CD4-positive, alpha-beta T cell treated with Interleukin-2 at 100 ng/mL for 4 hours (primary cell): ENCODE measurements at regions not wholly inside any gene's neighbourhood (a gene's known extent, or its start where the extent isn't known, plus 50 kb on each side); places are given as distances from the start of the nearest gene placed in this dataset.

Experiments
- DNase-seq: peaks from one replicate; pipeline ENCODE4 v3.0.0-alpha.2; 2020; ENCODE audit warnings: low spot score

GRCh38 chr2:239714116-239714515 lies 311.0 kb downstream of the NDUFA10 start:
- no peak for DNase-seq

DNA sequence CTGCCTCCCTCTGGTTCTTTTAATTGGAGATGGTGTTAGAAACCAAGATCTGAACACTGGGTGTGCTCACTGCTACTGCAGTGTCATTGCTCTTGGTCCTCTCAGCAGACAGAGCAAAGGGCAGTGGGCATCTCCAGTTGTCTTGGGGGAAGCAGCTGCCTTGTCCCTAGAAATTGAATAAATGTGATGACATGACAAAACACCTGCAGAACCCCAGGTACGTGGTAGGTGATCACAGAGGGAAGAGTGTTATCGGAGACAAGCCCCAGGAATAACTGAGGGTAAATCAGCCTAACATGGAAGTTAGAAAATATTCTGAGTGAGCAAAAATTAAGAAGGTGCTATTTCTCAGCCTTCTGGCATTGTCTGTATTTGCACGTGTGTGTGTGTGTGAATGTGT lies 311.9 kb upstream of the HDAC4 start:
- DNase-seq = no peak

DNA sequence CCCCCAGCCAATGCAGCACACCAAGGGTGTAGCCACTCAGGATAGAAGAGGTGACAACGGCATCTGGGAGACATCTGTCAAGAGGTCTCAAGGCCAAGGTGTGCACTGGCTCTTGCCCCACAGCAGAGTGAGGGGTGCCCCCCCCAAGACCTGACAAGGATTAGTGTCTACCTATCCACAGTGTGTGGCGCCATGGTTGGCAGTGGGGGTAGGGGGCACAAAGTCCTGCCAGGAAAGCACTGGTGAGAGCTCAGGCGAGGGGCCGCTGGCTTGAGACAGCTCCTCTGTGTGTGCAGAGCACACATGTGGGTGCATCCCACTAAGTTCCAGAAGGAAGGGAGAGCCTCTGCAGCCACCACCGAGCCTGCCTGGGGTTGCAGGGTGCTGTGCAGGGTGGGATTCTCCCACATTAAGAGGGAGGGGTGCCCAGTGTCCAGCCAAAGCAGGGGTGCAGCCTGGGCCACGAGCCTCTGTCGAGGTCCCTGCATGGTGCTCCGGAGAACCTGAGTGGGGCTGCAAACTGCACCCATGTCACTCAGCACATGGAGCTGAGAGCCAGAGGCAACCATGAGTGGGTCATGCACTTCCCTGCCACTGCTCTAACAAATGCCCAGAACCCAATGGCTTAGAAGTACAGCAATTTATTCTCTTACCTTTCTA lies 311.2 kb upstream of the HDAC4 start:
- DNase-seq = no peak

GRCh38 chr2:239710953-239711861 lies 310.4 kb upstream of the HDAC4 start:
- no peak for DNase-seq

- no peak for DNase-seq
Observed at GRCh38 chr2:239706367-239706766, 305.5 kb upstream of the HDAC4 start.

GRCh38 chr2:239704737-239705136 lies 303.9 kb upstream of the HDAC4 start:
- DNase-seq = no peak

DNA sequence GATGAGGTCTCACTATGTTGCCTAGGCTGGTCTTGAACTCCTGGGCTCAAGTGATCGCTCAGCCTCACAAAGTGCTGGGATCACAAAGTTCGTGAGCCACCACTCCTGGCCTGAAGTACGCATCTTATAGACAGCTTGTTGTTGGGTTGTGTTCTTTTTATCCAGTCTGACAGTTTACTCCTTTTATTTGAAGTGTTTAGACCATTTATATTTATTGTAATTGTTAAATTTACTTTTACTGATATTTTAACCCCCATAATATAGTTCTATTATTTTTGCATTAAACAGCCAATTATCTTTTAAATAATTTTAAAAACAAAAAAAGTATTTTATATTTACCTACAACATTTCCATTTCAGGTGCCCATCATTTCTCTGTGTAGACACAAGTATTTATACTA lies 303.0 kb upstream of the HDAC4 start:
- DNase-seq = no peak

GRCh38 chr2:239700686-239701345 lies 300.0 kb upstream of the HDAC4 start:
- DNase-seq = no peak

DNA sequence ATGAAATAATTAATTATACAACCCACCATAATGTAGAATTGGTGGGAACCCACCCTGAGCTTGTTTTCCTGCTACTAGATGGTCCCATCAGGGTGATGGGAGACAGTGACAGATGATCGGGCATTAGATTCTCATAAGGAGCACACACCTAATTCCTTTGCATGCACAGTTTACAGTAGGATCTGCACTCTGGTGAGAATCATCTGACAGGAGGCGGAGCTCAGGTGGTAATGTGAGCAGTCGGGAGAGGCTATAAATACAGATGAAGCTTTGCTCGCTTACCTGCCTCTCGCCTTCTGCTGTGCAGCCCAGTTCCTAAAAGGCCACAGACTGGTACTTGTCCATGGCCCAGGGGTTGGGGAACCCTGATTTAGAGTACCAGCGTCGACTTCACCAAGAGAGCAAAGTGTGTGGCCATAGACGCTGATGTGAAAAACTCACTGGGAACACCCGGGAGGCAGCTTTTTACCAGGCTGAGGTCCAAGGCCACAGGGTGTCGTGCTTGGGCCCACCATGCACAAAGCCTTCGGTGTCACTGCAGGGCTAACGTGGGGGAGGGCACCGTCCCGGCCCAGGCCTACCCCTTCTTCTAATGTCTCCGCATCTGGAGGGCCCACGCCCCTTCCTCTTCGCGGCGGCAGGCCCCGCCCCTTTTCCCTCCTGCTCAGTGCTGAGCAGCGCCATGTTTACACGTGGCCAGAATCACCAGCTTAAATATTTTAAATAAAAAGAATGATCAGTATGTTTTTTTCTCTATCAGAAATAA lies 296.8 kb upstream of the HDAC4 start:
- no peak for DNase-seq

DNA sequence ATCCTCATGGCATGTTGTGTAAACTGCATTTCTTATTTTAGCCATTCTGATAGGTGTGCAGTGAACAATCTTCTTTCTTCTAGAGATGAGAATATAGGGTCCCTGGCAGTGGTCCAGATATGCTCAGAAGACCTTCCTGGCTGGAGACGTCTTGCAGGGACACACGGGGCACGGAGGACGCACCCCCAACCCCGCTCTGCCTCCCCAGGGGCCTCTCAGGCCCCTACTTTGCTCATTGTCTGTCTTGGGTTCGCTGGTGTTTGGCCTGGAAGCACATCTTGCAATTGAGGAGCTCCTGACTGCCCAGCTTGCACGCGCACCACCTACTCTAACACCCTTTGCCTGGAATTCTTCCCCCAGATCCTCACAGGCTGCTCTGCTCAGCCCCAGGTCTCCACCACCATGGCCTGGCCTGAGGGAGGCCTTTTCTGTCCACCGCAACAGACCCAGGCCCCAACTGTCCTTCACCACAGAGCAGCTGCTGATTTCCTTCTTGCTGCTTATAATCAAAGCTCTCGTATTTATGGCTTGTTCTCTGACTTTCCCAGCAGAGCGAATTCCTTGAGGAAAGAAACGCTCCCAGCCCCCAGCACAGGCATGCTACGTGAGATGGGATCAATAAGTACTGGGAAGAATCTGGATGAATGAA lies 295.9 kb upstream of the HDAC4 start:
- DNase-seq = no peak

DNA sequence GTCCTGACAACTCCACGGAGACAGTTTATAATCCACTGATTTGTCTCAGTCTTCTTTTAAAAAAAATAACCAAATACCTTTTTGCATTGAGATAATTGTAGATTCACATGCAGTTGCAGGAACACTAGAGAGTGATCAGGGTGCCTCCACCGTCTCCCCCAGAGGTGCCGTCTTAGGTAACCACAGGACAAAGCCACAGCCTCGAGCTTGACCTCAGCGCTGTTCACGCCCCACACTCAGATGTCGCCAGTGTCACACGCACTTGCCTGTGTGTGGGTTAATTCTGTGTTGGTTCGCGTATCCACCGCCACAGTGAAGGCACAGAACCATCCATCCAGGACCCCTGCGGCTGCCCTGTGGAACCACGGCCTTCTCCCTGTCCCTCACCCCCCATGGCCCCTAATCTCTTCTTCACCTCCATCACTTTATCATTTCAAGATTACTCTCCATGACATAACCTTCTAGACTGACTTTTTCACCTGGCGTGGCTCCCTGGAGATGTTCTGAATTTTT lies 295.0 kb upstream of the HDAC4 start:
- no peak for DNase-seq

- no peak for DNase-seq
Observed at GRCh38 chr2:239695106-239695727, 294.4 kb upstream of the HDAC4 start.

- DNase-seq = no peak
Observed at GRCh38 chr2:239694487-239694886, 293.7 kb upstream of the HDAC4 start.

DNA sequence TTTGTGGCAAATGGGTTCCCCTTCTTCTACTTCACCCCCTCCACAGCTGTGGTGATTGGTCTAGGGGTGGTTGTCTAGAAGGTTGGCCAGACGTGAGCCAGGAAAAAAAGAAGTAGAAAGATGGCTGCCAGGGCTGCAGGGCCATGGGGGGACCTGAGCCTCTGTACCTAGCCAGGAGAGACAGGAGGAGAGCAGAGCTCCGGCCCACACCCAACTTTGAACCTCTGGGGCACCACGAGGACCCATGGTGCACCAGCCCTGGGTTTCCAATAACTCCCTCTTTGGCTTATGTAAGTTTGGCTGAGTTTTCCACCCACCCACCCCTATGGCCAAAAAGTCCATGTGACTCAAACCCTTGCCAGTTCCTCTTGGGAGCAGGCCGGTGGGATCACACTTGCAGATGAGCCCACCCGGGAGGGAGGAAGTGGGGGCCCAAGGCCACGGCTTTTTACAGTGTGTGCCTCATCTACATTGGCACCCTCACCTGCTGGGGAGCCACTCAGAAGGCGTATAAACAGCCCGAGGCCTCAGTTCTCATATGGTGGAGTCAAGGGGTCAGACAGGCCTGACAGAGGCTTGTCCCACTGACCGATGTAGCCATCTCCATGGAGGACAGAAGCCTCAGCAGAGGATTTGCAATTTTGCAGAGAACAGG lies 293.1 kb upstream of the HDAC4 start:
- no peak for DNase-seq

DNA sequence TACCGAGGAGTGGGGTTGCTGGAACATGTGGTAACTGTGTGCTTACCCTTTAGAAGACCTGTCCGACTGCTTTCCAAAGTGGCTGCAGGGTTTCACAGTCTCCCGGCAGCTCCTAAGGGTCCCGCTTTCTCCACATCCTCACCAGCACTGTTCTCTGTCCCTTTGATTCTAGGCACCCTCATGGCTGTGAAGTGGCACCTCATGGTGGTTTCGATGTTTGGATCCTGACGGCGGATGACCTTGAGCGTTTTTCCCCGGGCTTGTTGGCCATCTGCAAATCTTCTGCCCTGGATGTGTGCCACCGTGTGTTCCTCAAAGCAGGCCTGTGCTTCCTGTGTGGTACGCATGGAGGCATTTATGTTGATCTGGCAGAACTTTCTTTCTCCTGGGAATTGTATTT lies 292.5 kb upstream of the HDAC4 start:
- no peak for DNase-seq

DNA sequence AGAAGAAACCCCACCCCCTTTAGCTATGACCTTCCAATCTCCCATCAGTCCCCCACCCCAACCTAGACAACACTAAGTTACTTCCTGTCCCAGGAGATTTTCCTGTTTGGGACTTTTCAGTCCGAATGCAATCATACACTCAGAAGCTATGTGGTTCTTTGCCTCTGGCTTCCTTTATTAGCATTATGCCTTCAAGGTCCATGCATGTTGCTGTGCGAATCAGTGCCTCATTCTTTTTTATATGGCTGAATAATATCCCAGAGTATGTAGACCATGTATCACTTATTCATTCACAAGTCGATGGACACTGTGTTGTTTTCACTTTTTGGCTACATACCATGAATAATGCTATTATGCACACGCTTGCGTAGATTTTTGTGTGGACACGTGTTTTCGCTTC lies 292.1 kb upstream of the HDAC4 start:
- no peak for DNase-seq

DNA sequence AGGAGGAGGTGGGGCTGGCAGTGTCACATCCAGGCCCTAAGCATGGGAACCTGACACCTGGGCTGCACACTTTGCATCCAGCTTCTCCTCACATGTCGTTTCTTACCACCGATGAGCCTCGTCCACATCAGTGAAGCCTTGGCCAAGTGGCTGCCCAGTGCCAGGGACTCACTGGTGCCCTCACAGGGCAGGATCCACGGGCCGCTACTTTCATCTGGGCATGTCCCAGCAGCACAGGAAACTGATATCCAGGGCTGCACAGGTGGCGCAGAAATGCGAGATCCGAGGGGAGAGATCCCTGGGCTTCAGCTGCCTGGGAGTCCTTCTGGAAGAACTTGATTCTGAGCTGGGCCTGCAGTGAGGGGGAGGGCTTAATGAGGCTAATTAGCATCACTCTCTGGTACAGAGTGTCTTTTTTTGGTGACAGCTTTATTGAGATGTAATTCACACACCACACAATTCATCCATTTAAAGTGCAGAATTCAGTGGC lies 291.6 kb upstream of the HDAC4 start:
- no peak for DNase-seq

GRCh38 chr2:239691720-239692119 lies 290.9 kb upstream of the HDAC4 start:
- DNase-seq = no peak

DNA sequence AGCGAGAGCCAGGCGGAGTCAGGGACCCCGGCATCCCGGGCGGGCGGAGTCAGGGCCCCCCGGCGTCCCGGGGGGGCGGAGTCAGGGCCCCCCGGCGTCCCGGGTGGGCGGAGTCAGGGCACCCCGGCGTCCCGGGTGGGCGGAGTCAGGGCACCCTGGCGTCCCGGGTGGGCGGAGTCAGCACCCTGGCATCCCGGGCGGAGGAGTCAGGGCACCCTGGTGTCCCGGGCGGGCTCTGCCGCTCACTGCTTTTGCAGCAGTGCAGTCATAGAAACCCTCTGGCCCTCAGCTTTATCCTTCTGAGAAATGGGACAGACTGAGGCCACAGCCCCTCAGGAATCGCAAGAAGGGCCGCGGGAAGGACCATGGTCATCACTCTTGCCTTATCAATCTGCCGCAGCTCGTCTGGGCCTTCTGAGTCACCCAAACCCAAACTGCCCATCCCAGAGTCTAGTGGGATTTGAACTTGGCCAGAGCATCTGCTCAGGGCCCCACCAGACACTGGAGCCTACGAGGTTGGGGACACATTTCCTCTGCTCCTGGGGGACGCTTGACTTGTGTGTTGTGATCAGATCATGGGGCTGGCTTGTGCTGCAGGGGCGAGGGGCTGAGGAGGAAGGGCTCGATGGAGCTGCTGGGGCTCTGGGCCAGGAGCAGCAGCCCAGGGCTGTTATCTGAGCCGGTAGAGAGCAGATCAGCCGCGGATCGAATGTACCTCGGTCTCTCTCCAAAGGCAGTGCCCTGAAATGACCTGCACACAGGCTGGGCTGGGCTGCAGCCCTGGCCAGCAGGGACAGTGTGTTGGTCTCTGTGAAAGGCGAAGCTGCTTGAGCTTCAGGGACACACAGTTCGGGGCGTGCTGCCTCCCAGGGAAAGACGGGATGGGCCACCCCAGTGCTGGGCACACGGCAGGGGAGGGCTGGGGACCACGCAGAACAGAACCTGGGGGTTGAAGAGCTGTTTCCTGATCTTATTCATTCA lies 290.1 kb upstream of the HDAC4 start:
- no peak for DNase-seq
